GM23338 (cell line): ENCODE measurements at regions not wholly inside any gene's neighbourhood (a gene's known extent, or its start where the extent isn't known, plus 50 kb on each side); places are given as distances from the start of the nearest gene placed in this dataset.

Source experiments
- CREB1 ChIP-seq: fragments of 250-450 bp; sonication (Bioruptor Pico); IDR thresholded peaks from 2 replicates; pipeline ENCODE4 v1.5.0; 2020; ENCODE audit warnings: low read depth, mild to moderate bottlenecking, moderate library complexity
- EZH2 ChIP-seq: fragments of 200-600 bp; sonication (generic); IDR thresholded peaks from one replicate; pipeline ENCODE4 v1.8.0; 2017; ENCODE audit warnings: antibody characterized with exemption, mild to moderate bottlenecking, low read depth; ENCODE audit not compliant: unreplicated experiment
- EZH2phosphoT487 ChIP-seq: fragments of 200-600 bp; sonication (generic); IDR thresholded peaks from one replicate; pipeline ENCODE4 v1.8.1; 2018; ENCODE audit warnings: antibody characterized with exemption; ENCODE audit not compliant: unreplicated experiment
- JUNB ChIP-seq: IDR thresholded peaks from one replicate; pipeline ENCODE4 v1.6.1; 2016; ENCODE audit warnings: antibody characterized with exemption; ENCODE audit not compliant: unreplicated experiment
- NANOG ChIP-seq: IDR thresholded peaks from 2 replicates; pipeline ENCODE4 v1.6.1; 2016; ENCODE audit warnings: antibody characterized with exemption, borderline replicate concordance
- POLR2AphosphoS5 ChIP-seq: IDR thresholded peaks from 2 replicates; pipeline ENCODE4 v1.6.1; 2016; ENCODE audit warnings: antibody characterized with exemption, low read depth
- STAT1 ChIP-seq: IDR thresholded peaks from one replicate; pipeline ENCODE4 v1.6.1; 2016; ENCODE audit warnings: antibody characterized with exemption; ENCODE audit not compliant: unreplicated experiment
- ZNF114 ChIP-seq: fragments of 250-450 bp; sonication (Bioruptor Pico); IDR thresholded peaks from 2 replicates; pipeline ENCODE4 v1.5.0; 2020; ENCODE audit warnings: mild to moderate bottlenecking, moderate library complexity
- ZNF331 ChIP-seq: fragments of 250-450 bp; sonication (Bioruptor Pico); IDR thresholded peaks from 2 replicates; pipeline ENCODE4 v1.5.0; 2020; ENCODE audit warnings: low read depth, mild to moderate bottlenecking, moderate library complexity
- TF ChIP-seq, protein P1 (sequence below), 2 experiments: fragments of 200-600 bp in 1 of 2; sonication (generic) in 1 of 2; conservative IDR thresholded peaks; 2 replicates each; pipeline versions ENCODE4 v1.5.1 to v1.6.1; 2016 to 2017; ENCODE audit warnings: antibody characterized with exemption in 2 of 2, low read depth in 2 of 2, mild to moderate bottlenecking in 2 of 2, moderate library complexity in 1 of 2
- TF ChIP-seq, protein P2 (sequence below): IDR thresholded peaks from one replicate; pipeline ENCODE4 v1.6.1; 2018; ENCODE audit warnings: antibody characterized with exemption; ENCODE audit not compliant: unreplicated experiment
- TF ChIP-seq, protein P3 (sequence below): fragments of 250-450 bp; sonication (Bioruptor Pico); IDR thresholded peaks from 2 replicates; pipeline ENCODE4 v1.5.0; 2020; ENCODE audit warnings: mild to moderate bottlenecking, moderate library complexity

DNA sequence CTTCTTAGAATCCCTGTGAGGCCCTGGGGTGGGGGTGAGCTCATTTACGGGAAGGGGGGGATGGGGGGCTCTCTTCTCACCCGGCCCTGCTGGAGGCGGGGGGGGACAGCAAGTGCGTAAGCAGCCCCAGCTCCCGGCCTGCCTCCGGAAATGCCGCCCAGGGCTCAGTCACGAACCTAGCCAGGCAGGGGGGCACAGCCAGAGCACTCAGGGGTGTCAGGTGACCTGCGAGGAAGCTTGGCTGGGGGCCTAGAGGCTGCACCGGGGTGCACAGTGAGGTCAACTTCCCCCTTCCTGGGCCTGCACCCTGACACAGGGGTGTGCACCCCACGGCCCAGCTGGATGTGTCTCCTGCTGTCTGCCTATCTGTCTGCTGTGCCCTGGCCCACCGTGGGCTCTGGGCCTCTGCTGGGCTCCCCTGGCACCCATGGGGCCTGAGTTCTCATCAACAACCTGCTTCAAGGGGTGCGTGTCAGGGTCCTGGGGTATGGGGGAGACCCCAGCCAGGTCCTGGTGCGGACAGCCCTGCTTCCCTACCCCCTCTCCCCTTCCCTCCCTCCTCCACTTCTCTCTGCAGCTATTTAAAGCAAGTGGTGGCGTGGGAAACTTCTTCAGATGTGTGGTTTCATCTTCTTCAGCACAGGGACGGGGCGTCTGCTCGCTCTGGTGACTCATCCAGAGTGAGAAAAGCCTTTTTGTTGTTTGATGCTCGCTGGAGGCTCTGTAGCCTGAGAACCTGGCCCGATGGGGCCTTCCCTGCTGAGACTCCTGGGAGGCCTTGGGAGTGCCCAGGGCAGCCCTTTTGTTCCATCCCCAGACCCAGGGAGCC, 92.5 kb upstream of the RUNX3 start:
- TF ChIP-seq, protein P1, sequence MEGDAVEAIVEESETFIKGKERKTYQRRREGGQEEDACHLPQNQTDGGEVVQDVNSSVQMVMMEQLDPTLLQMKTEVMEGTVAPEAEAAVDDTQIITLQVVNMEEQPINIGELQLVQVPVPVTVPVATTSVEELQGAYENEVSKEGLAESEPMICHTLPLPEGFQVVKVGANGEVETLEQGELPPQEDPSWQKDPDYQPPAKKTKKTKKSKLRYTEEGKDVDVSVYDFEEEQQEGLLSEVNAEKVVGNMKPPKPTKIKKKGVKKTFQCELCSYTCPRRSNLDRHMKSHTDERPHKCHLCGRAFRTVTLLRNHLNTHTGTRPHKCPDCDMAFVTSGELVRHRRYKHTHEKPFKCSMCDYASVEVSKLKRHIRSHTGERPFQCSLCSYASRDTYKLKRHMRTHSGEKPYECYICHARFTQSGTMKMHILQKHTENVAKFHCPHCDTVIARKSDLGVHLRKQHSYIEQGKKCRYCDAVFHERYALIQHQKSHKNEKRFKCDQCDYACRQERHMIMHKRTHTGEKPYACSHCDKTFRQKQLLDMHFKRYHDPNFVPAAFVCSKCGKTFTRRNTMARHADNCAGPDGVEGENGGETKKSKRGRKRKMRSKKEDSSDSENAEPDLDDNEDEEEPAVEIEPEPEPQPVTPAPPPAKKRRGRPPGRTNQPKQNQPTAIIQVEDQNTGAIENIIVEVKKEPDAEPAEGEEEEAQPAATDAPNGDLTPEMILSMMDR (conservative IDR thresholded peaks at IDR 0.05; ENCODE audit: low read depth in 2 of 2) = no peak
- TF ChIP-seq EZH2 = no peak
- TF ChIP-seq POLR2AphosphoS5 = no peak
- no peak for TF ChIP-seq EZH2phosphoT487
- TF ChIP-seq, protein P2, sequence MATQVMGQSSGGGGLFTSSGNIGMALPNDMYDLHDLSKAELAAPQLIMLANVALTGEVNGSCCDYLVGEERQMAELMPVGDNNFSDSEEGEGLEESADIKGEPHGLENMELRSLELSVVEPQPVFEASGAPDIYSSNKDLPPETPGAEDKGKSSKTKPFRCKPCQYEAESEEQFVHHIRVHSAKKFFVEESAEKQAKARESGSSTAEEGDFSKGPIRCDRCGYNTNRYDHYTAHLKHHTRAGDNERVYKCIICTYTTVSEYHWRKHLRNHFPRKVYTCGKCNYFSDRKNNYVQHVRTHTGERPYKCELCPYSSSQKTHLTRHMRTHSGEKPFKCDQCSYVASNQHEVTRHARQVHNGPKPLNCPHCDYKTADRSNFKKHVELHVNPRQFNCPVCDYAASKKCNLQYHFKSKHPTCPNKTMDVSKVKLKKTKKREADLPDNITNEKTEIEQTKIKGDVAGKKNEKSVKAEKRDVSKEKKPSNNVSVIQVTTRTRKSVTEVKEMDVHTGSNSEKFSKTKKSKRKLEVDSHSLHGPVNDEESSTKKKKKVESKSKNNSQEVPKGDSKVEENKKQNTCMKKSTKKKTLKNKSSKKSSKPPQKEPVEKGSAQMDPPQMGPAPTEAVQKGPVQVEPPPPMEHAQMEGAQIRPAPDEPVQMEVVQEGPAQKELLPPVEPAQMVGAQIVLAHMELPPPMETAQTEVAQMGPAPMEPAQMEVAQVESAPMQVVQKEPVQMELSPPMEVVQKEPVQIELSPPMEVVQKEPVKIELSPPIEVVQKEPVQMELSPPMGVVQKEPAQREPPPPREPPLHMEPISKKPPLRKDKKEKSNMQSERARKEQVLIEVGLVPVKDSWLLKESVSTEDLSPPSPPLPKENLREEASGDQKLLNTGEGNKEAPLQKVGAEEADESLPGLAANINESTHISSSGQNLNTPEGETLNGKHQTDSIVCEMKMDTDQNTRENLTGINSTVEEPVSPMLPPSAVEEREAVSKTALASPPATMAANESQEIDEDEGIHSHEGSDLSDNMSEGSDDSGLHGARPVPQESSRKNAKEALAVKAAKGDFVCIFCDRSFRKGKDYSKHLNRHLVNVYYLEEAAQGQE = no peak
- TF ChIP-seq ZNF114 (CRISPR knock-in tag) = no peak
- no peak for TF ChIP-seq STAT1
- TF ChIP-seq JUNB = no peak
- no peak for TF ChIP-seq CREB1 (CRISPR knock-in tag)
- TF ChIP-seq ZNF331 (CRISPR knock-in tag) = no peak
- no peak for TF ChIP-seq NANOG
- TF ChIP-seq, protein P3, sequence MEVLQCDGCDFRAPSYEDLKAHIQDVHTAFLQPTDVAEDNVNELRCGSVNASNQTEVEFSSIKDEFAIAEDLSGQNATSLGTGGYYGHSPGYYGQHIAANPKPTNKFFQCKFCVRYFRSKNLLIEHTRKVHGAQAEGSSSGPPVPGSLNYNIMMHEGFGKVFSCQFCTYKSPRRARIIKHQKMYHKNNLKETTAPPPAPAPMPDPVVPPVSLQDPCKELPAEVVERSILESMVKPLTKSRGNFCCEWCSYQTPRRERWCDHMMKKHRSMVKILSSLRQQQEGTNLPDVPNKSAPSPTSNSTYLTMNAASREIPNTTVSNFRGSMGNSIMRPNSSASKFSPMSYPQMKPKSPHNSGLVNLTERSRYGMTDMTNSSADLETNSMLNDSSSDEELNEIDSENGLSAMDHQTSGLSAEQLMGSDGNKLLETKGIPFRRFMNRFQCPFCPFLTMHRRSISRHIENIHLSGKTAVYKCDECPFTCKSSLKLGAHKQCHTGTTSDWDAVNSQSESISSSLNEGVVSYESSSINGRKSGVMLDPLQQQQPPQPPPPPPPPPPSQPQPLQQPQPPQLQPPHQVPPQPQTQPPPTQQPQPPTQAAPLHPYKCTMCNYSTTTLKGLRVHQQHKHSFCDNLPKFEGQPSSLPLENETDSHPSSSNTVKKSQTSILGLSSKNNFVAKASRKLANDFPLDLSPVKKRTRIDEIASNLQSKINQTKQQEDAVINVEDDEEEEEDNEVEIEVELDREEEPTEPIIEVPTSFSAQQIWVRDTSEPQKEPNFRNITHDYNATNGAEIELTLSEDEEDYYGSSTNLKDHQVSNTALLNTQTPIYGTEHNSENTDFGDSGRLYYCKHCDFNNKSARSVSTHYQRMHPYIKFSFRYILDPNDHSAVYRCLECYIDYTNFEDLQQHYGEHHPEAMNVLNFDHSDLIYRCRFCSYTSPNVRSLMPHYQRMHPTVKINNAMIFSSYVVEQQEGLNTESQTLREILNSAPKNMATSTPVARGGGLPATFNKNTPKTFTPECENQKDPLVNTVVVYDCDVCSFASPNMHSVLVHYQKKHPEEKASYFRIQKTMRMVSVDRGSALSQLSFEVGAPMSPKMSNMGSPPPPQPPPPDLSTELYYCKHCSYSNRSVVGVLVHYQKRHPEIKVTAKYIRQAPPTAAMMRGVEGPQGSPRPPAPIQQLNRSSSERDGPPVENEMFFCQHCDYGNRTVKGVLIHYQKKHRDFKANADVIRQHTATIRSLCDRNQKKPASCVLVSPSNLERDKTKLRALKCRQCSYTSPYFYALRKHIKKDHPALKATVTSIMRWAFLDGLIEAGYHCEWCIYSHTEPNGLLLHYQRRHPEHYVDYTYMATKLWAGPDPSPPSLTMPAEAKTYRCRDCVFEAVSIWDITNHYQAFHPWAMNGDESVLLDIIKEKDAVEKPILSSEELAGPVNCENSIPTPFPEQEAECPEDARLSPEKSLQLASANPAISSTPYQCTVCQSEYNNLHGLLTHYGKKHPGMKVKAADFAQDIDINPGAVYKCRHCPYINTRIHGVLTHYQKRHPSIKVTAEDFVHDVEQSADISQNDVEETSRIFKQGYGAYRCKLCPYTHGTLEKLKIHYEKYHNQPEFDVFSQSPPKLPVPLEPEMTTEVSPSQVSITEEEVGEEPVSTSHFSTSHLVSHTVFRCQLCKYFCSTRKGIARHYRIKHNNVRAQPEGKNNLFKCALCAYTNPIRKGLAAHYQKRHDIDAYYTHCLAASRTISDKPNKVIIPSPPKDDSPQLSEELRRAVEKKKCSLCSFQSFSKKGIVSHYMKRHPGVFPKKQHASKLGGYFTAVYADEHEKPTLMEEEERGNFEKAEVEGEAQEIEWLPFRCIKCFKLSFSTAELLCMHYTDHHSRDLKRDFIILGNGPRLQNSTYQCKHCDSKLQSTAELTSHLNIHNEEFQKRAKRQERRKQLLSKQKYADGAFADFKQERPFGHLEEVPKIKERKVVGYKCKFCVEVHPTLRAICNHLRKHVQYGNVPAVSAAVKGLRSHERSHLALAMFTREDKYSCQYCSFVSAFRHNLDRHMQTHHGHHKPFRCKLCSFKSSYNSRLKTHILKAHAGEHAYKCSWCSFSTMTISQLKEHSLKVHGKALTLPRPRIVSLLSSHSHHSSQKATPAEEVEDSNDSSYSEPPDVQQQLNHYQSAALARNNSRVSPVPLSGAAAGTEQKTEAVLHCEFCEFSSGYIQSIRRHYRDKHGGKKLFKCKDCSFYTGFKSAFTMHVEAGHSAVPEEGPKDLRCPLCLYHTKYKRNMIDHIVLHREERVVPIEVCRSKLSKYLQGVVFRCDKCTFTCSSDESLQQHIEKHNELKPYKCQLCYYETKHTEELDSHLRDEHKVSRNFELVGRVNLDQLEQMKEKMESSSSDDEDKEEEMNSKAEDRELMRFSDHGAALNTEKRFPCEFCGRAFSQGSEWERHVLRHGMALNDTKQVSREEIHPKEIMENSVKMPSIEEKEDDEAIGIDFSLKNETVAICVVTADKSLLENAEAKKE (CRISPR knock-in tag) = no peak
